GM19397 (cell line): ENCODE measurements at regions not wholly inside any gene's neighbourhood (a gene's known extent, or its start where the extent isn't known, plus 50 kb on each side); places are given as distances from the start of the nearest gene placed in this dataset.
"Not testable (repeated sequence)": the region's sequence is repeated elsewhere in the genome, so short reads cannot be mapped to it uniquely, and the experiment has no call there.

Experiments used
- ATAC-seq: cut with Tn5 transposase; IDR thresholded peaks from one replicate; pipeline ENCODE4 v1.9.1; 2021; ENCODE audit warnings: mild to moderate bottlenecking, moderate library complexity; ENCODE audit not compliant: unreplicated experiment

DNA sequence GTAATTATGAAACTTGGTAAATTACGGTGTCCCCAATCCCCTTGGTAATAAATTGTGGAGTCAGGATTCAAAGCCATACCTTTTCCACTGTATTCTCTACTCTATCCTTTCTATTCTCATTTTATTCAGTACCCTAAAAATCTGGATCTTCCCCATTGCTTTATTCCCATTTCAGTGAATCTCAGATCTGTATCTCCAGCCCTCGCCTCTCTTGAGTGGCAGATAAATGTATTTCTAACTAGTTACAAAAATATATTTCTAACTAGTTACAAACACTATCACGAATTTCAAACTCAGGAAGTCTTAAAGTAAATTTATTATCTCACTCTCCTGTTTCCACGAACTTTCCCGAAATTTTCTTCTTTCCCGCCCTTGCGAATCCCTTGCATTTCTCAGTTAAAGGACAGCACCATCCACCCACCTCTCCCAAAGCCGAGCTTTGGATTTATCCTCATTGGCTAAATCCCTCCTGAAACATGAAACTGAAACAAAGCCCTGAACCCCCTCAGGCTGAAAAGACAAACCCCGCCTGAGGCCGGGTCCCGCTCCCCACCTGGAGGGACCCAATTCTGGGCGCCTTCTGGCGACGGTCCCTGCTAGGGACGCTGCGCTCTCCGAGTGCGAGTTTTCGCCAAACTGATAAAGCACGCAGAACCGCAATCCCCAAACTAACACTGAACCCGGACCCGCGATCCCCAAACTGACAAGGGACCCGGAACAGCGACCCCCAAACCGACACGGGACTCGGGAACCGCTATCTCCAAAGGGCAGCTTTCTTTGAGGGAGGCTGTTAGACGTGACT is 164.3 kb upstream of the PABPC3 start:
- ATAC-seq = no peak

DNA sequence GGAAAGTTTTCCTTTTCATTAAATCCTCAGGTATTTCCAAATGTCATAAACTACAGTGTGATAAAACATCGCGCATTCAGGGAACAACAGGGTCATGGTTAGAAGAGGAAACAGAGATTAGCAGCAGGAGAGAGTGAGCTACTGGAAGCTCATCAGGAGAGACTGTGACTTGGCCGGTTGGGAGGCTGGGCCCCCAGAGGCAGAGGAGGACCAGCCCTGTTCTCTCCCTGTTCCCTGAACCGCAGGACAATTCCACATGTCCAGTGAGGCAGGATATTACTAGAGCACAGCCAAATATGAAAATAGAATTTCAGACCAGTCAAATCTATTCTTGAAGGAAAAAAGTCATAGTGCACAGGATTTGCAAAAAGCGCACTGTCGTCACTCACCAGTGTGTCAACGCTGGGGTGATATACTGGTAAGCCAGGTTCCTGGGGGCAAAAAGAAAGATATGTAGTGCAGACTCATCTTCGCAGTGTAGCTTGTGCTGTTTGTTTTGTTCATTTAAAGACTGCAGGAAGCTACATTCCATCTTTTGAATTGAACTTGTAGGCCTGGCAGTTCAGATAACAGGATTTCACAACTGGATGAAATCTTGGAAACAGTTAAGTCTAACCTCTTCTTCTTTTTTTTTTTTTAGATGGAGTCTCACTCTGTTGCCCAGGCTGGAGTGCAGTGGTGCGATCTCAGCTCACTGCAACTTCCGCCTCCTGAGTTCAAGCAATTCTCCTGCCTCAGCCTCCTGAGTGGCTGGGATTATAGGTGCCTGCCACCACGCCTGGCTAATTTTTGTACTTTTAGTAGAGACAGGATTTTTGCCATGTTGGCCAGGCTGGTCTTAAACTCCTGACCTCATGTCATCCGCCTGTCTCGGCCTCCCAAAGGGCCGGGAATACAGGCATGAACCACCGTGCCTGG is 162.6 kb upstream of the PABPC3 start:
- ATAC-seq = not testable (repeated sequence)

DNA sequence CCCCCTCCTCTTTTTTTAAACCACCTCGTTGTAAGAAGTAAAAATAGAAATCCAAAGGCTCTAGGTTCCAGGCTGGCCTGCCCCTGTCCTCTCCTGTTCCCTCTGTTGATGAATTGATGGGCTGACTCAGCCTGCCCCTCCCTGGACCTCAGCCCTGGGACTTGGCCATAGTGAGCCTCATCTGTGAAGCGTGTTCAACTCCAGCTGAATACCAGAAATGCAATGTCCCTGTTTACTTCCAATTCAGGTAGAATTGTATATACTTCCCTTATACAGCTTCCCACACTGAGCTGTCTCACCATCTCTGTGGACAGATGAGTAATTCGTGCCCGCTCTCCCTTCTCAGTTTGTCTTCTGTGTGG is 161.9 kb upstream of the PABPC3 start:
- ATAC-seq = not testable (repeated sequence)

DNA sequence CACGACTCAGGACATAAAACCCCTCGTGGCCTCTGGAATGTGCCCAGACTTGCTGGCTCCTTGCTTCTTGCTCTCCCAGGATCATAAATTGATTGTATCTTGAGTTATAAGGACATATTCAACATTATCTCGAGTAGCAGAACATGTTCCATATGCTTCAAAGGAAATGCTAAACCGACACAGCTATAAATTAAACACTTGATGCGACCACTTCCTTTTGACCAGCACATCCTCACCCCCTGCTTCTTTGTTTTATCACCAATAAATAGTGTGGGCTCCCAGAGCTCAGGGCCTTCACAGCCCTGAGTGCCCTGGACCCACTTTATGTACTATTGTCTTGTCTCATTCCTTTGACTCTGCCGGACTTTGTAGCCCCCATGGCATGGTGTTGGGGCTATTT is 157.0 kb upstream of the PABPC3 start:
- no peak for ATAC-seq

DNA sequence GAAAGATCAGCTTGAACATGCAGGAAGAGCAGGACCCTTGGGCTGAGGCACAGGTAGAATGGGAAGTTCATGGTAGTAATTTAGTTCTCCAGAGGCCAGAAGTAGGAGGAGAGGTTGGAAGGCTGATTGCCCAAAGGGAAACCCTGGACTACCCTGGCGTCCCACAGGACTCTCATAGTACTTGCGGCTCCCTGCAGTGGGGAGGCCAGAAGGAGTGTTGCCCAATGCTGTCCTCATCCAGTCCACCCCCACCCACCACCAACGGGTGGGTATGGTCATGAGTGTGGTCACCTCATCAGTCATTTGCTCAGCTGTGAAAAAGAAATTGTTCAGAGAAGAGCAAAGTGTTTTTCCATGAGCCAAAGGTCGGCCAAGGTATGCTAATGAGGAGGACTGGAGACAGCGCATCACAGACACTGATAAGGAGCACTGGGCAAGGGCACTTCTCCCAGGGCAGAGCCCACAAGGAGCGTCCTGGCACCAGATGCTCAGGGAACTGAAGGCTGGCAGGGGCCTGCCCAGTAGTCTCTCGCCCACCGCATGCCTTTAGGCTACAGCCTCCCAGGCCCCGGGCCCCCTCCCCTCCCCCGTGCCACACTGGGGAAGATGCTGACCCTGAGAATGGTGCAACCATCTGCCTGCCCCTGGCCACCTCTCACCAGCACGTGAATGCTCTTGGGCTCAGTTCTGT is 154.8 kb upstream of the PABPC3 start:
- not testable (repeated sequence) for ATAC-seq

DNA sequence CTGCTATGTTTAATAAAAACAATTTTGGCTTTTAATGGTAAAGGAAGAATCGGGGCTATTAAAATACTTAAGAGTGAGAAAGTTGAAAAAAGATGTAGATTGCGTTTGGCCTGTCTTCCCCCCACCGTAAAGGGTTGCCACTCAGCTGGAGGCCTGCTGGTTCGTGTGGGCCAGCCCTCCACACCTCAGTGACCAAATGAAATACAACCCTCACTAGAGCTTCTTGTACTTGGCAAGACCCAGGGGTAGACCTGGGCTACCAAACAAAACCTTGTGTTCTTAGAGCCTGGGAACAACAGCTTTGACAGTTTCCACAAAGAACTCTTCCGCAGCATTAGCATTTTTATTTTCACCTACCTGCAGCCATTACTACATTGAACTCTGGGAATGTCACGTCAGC is 152.8 kb upstream of the PABPC3 start:
- ATAC-seq = no peak

DNA sequence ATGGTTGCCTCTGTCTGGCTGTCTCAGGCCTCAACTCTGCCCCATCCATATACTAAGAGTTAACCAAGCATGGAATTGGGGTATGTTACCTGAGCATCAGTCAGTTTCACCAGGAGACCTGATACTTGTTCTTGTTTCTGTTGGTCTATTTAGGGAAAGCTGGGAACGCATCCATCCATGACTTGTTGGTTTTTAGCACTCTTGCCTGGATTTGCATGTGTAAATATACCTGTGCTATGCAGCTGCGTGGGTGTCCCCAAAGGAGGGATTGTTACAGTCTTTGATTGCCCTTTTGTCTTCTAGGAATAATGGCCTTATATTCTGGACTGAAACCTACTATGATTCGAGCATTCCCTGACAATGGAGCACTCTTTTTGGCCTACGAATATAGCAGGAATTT is 151.9 kb upstream of the PABPC3 start:
- ATAC-seq = not testable (repeated sequence)

DNA sequence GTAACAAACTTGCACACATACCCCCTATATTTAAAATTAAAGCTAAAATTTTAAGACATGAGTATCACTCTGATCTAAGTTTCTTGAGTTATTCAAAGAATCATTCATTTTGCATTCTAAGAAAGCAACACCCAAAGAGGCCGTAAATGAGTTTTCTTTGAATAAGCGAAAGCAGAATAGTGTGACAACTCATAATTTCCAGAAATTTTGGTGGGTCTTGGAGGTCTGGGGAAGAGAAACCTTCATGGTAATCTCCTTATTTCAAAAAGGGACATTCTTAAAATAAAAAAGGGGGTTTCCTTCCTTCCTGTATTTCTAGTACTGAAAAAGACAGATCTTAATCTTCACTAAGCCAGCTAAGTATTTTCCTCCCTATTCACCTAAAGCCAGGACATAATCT is 147.0 kb upstream of the PABPC3 start:
- not testable (repeated sequence) for ATAC-seq

DNA sequence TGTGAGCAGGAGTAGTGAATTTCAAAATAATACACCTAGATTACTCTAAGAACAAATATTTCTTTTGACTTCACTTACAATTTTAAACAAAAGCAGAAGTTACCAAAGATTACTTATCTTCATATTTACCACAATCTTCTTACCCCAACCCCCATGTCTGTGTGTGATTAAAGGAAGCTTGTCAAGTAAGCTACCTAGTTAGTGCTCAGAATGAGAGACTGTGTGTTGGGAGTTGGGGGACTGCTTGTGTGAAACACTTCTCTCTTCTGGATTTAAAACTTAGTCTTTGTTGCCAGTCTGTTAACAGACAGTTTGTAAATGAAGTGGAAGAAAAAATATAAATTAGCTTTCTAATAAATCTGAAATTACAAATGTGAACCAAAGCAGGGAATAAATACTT is 145.3 kb upstream of the PABPC3 start:
- not testable (repeated sequence) for ATAC-seq

DNA sequence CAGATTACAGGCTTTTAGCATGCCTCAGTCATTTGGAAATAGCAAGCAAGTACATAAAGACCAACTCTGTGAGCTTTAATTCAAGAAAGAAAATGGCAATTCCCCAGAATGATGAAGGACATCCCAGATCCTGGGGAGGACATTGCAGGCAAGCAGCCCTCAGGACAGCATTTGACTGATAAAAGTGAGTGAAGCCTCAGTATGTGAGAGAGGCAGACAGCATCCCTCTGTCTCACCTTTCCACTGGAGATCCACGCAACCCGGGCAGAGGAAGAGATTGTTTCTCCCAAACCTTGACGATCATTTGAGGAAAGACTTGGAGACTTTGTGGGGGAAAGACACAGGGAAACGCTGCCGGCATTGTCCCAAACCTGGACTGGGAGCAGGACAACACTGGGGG is 128.0 kb upstream of the PABPC3 start:
- ATAC-seq = not testable (repeated sequence)

DNA sequence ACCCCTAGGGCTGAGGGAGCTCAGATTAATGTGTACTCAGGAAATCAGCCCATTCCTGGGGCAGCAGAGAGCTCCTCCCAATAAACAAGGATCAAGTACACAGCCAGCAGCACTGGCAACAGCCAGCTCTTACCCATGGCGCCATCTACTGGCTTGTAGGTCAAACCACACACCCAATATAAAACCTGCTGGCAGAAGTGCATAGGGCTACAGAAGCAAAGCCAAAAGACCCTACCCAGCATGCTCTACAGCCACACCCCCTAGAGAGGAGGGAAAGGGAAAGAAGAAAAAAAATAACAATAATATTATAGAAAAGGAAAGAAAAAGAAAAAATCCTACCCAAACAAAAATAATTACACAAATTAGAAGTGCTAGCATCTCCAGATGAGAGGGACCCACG is 127.5 kb upstream of the PABPC3 start:
- not testable (repeated sequence) for ATAC-seq

DNA sequence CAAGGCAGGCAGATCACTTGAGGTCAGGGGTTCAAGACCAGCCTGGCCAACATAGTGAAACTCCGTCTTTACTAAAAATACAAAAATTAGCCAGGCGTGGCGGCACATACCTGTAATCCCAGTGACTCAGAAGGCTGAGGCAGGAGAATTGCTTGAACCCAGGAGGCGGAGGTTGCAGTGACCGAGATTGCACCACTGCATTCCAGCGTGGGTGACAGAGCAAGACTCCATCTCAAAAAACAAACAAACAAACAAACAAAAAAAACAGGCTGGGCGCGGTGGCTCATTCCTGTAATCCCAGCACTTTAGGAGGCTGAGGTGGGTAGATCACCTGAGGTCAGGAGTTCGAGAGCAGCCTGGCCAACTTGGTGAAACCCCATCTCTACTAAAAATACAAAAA is 122.8 kb upstream of the PABPC3 start:
- not testable (repeated sequence) for ATAC-seq

DNA sequence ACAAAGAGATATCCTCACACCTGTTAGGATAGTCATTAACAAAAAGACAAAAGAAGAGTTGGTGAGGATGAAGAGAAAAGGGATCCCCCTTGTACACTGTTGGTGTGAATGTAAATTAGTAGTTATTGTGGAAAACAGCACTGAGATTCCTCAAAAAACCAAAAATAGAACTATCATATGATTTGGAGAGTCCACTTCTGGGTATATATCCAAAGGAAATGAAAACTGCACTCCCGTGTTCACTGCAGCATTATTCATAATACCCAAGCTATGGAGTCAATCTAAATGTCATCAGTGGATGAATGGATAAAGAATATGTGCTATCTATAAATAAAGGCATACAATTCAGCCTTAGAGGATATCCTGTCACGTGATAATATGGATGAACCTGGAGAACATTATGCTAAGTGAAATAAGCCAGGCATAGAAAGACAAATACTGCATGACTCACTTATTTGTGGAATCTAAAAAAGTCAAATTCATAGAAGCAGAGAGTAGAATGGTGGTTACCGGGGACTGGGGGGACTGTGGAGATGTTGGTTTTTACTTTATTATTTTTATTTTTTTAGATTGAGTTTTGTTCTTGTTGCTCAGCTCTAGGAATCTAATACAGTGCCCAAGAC is 114.6 kb upstream of the PABPC3 start:
- not testable (repeated sequence) for ATAC-seq

DNA sequence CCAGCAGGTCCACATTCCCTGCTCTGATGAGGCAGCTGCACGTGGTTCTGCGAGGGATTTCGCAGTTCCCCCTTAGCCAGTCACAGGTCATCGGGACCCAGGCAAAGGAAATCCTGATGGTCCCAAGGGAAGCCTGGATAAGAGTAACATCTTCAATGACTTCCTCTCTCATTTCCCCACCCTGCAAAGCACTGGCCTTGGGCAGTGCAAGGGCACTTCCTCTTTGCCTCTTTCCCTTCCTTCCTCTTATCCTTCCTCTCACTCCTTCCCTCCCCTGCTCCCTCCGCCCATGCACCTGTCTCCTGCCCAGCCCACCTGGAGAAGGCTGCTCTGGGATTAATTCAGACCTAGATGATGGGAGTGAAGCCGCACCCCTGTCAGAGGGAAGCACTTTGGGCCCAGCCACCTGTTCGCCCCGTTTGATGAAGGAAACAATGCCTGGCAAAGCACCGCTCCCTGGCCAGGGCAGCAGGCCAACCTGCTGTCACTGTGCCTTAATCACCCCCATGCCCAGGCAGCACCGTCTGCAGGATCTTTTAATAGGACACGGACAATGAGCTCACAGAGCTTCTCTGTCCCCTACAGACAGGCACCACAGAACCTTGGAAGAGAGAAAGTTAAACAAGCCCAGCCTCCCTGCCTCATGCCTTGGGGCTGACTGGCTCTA is 113.5 kb upstream of the PABPC3 start:
- no peak for ATAC-seq

DNA sequence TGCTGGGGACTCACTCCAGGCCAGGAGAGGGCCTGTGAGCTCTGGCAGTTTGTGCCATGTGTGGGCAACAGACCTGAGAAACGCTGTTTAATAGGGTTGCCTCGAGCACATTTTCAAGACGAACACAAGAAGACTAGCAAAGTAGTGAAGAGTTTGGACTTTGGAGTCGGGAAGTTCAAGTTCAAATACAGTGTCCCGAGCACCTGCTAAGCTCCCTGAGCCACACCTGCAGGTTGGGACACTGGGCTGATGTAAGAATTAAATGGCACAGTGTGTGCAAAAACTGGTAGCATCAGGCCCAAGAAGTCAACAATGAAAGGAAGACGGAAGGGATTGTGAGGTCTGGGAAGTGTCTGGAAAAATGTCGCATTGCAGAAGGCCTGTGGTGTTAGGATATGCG is 112.8 kb upstream of the PABPC3 start:
- no peak for ATAC-seq

DNA sequence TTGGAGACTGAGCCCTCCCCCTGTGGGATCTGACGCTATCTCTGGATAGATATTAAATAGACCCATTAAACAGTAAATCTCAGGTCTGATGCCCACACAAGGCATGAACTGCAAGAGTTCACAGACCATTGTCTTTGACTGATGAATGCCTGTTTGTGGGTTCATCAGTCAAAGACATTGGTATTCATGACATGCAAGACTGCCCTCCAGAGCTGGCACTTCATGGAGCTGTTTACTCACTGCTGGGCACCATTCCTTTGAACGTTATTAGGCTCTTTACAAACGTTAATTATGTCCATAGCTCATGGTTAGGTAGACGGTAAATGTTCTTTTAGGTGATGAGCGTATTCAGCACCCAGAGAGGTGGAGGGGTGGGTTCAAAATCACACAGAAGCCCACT is 111.8 kb upstream of the PABPC3 start:
- ATAC-seq = no peak

DNA sequence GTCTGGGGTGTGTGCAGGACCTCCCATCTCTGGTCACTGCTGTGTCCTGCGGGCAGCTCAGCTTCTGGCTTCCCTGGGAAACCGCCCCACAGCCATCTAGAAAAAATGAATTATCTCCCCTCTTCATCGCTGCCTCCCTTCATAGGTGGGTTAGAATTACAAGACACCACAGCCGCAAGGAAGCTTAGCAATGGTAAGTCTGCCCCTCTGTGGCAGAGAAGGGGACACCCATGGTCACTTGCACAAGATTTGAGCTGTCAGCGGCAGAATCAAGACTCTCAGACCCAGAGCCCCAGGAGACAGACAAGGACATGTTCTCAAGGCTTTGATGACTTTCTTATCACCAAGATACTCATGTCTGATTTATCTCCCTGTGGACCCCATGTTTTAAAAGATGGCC is 110.8 kb upstream of the PABPC3 start:
- ATAC-seq = no peak

DNA sequence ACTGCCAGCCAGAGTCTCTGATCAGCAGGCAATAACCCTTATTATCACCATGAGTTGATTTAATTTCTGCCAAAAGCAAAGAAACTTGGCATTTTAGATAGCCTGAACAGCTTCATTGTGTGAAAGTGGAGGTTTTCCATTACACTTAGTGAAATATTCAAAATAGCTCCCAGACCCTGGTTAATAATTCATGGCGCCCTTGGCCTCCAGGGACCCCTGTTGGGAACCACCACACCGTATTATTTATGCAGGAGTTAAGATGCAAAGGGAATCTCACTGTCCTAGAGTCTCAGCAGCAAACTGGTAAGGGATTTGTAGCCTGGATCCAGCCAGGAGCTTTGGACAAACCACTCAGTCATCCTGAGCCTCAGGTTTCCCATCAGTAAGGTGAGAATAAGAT is 110.0 kb upstream of the PABPC3 start:
- ATAC-seq = no peak

DNA sequence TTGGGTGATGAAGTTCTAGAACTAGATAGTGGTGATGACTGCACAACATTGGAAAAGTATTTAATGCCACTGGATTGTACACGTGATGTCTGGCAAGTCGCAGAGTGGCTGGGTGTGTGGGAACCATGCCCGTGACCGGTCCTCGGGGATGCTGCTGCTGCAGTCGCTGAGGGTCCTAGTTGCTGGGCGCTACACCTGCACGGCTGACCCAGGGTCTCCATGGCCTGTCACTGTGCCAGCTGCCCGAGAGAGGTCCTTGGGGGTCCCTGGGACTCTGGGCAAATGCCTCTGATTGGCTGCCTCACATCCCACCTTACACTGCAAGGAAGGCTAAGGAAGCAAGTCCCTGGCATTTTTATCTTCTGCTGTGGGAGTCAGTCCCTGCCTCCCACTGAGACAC is 109.1 kb upstream of the PABPC3 start:
- no peak for ATAC-seq

DNA sequence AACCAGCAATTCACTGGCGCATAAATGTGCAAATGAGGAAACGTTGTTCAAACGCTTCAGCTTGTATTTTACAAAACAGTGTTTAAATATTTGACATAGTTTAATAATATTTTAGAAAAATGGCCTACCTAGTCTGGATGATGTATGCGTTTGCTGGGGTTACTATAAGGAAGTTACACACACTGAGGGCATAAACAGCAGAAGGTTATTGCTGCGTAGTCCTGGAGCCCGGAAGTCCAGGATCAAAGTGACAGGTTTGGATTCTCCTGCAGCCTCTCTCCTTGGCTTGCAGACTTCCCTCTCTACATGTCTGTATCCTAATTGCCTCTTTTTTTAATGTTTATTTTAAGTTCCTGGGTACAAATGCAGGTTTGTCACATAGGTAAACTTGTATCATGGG is 106.0 kb upstream of the PABPC3 start:
- not testable (repeated sequence) for ATAC-seq
